T-helper 22 cell (primary cell): ENCODE measurements at regions not wholly inside any gene's neighbourhood (a gene's known extent, or its start where the extent isn't known, plus 50 kb on each side); places are given as distances from the start of the nearest gene placed in this dataset.

Experiments used
- DNase-seq: peaks from one replicate; pipeline ENCODE4 v3.0.0-alpha.2; 2020; ENCODE audit warnings: low read depth

- no peak for DNase-seq
These were observed 285.4 kb upstream of the ROPN1 start for GRCh38 chr3:124277144-124277890.

DNA sequence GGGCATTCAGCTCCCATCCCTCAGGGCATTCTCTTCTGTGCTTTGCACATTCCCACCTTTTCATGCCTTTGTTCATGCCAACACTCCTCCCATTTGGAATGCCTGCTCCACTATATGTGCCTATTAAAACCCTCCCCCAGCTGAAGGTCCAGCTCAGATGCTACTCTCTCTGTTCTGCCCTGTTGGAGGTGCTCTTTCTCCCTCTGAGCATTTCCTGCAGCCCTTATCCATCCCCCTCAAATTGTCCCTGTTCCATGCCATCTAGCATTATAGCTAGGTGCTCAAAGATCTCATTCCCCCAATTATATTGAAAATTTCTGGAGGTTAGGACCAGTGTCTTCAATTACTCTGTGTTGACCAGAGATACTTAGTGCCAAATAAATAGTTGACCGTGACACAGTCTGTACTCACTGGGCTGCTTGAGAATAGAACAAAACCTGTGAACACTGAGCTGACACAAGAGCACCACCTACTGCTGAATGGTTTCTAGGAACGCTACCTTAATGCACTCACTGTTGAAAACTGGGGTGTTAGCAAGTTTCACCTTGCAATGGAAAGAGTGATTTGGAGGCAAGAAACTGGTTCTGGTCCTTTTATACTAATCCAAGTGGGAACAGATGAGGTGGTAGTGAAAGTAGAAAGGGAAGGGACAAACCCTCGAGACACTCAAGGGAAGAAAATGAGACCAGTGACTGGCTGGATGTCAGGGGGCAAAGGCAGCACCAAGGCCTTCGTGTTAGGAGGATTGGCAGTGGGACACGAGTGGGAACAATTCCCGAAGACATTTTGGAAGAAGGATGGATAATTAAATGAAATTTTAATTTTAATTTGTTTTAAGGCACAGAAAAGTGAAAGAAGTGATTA is 289.8 kb upstream of the ROPN1 start:
- DNase-seq, result no peak

GRCh38 chr3:124282751-124283651 is 291.1 kb upstream of the ROPN1 start:
- no peak for DNase-seq

DNA sequence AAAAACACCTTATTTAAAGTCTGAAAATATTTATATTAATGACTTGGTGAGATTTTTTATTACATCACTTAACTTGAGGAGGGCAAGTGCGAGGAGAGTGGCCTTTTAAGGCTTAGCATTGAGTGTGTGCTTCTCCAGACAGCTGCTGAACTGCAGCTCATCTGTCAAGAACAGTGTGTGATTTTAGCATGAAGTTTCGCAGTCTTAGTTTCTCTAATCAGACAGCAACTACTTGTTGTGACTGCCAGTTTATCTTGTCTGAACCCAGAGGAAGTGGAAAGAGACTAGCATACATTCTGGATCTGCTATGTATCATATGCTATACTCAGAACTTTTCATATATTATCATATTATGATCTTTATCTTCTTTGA is 291.7 kb upstream of the ROPN1 start:
- no peak for DNase-seq

GRCh38 chr3:124288996-124289395 is 297.1 kb upstream of the ROPN1 start:
- no peak for DNase-seq

- DNase-seq, result no peak
These were observed 299.1 kb upstream of the ROPN1 start for GRCh38 chr3:124291008-124291407.

GRCh38 chr3:124292329-124292728 is 300.4 kb upstream of the ROPN1 start:
- DNase-seq, result no peak

- no peak for DNase-seq
These were observed 301.7 kb upstream of the ROPN1 start for GRCh38 chr3:124293584-124293983.

GRCh38 chr3:124295362-124295761 is 303.4 kb upstream of the ROPN1 start:
- no peak for DNase-seq

GRCh38 chr3:124296406-124296805 is 304.5 kb upstream of the ROPN1 start:
- DNase-seq, result no peak

GRCh38 chr3:124297062-124297980 is 305.4 kb upstream of the ROPN1 start:
- DNase-seq, result no peak

DNA sequence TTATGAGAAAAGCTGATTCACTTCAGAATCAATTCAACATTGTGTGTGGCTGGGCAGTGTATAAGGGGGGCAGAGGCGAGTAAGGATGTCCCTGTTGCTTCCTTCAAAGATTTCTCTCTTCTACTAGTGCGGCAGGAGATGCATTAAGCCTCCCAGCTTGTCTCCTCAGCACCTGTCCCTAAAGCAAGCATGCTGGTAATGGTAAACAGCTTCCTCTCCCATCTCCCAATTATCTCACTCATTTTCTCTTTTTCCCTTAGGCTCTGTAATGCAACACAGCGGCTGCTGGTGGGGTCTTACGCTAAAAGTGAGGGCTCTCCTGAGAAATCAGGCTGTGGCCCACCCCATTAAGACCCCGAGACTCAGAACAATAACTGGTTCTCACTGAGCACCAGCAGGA is 306.4 kb upstream of the ROPN1 start:
- no peak for DNase-seq

DNA sequence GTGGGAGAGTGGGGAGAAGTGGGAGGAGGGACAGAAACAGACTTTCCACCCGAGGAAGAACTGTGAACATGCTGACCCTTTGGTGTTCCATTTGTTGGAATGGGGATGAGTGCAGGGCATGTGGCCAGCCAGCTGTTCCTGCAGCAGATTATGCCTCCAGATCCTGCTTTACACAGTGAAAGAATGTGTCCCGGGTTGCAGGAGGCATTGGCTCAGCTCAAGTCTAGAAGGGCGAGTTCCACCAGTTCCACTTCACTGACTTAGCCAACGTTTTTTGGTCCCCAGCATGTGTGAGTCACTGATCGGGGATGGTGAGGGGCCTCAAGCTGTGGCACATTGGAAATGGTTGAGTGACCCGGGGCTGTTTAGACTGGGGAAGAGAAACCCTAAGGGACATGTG is 307.0 kb upstream of the ROPN1 start:
- no peak for DNase-seq

- DNase-seq, result no peak
These were observed 307.9 kb upstream of the ROPN1 start for GRCh38 chr3:124299831-124300230.

DNA sequence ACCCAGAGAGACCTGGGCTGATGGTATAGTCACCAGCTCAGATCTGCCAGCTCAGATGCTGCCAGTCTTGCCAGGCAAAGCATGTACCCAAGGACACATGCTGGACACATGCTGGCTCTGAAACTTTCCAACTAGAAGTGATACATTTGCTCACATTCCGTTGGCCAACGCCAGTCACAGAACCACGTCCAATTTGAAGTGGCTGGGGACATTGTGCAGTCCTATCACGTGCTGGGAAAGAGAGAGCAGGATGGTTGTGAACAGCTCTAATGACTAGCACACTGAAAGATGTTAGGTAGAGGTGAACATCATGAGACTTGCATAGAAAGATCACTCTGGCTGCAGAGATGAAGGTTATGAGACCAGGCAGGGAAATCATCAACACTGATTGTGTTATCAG is 308.5 kb upstream of the ROPN1 start:
- DNase-seq, result no peak

GRCh38 chr3:124303305-124303910 is 311.5 kb upstream of the ROPN1 start:
- DNase-seq, result no peak

GRCh38 chr3:124306665-124307064 is 314.7 kb upstream of the ROPN1 start:
- DNase-seq, result no peak

- DNase-seq, result no peak
These were observed 321.7 kb upstream of the ROPN1 start for GRCh38 chr3:124313621-124314020.

GRCh38 chr3:124315215-124316033 is 323.5 kb upstream of the ROPN1 start:
- no peak for DNase-seq

- DNase-seq, result no peak
These were observed 324.0 kb upstream of the ROPN1 start for GRCh38 chr3:124316034-124316287.
